ENCODE measurements at regions not wholly inside any gene's neighbourhood (a gene's known extent, or its start where the extent isn't known, plus 50 kb on each side); places are given as distances from the start of the nearest gene placed in this dataset.

GRCh38 chr13:65085977-65086376 lies 2144.2 kb downstream of the PCDH9 start:
- in situ Hi-C loops (cut with HindIII; ENCODE audit: low sequenced_read_pairs) = no loop called here
- DNase-seq (ENCODE audit: low read depth) = no peak
- TF ChIP-seq CTCF (IDR thresholded peaks at IDR 0.05; ENCODE audit: low read depth, low read length, missing control alignments) = no peak
- no peak overlapping the region for H3K4me3 ChIP-seq (ENCODE audit: low read depth, low read length)

- no peak for DNase-seq (ENCODE audit: low read depth)
Observed at GRCh38 chr13:65074248-65074647, 2155.9 kb downstream of the PCDH9 start.

GRCh38 chr13:65064967-65065366 lies 2165.2 kb downstream of the PCDH9 start:
- no peak for TF ChIP-seq CTCF (IDR thresholded peaks at IDR 0.05; ENCODE audit: low read depth, low read length, missing control alignments)
- in situ Hi-C loops (cut with HindIII; ENCODE audit: low sequenced_read_pairs) = no loop called here
- no peak for DNase-seq (ENCODE audit: low read depth)
- H3K4me3 ChIP-seq (ENCODE audit: low read depth, low read length) = no peak overlapping the region

More at GRCh38 chr13:65074248-65074647, 2155.9 kb downstream of the PCDH9 start:
- in situ Hi-C loops (cut with HindIII; ENCODE audit: low sequenced_read_pairs) = no loop called here
- H3K4me3 ChIP-seq (ENCODE audit: low read depth, low read length) = no peak overlapping the region
- TF ChIP-seq CTCF (IDR thresholded peaks at IDR 0.05; ENCODE audit: low read depth, low read length, missing control alignments) = no peak

GRCh38 chr13:65063753-65064152 lies 2166.4 kb downstream of the PCDH9 start:
- peak; percentile 40 for DNase-seq (ENCODE audit: low read depth)
- in situ Hi-C loops (cut with HindIII; ENCODE audit: low sequenced_read_pairs) = no loop called here
- TF ChIP-seq CTCF (IDR thresholded peaks at IDR 0.05; ENCODE audit: low read depth, low read length, missing control alignments) = no peak
- H3K4me3 ChIP-seq (ENCODE audit: low read depth, low read length) = no peak overlapping the region

- H3K4me3 ChIP-seq (ENCODE audit: low read depth, low read length) = no peak overlapping the region
- no peak for TF ChIP-seq CTCF (IDR thresholded peaks at IDR 0.05; ENCODE audit: low read depth, low read length, missing control alignments)
- in situ Hi-C loops (cut with HindIII; ENCODE audit: low sequenced_read_pairs) = no loop called here
Observed at GRCh38 chr13:65057986-65058385, 2172.2 kb downstream of the PCDH9 start.

GRCh38 chr13:65054277-65054676 lies 2175.9 kb downstream of the PCDH9 start:
- in situ Hi-C loops (cut with HindIII; ENCODE audit: low sequenced_read_pairs) = no loop called here
- no peak overlapping the region for H3K4me3 ChIP-seq (ENCODE audit: low read depth, low read length)
- no peak for TF ChIP-seq CTCF (IDR thresholded peaks at IDR 0.05; ENCODE audit: low read depth, low read length, missing control alignments)
- DNase-seq (ENCODE audit: low read depth) = no peak

More at GRCh38 chr13:65057986-65058385, 2172.2 kb downstream of the PCDH9 start:
- no peak for DNase-seq (ENCODE audit: low read depth)

- H3K4me3 ChIP-seq (ENCODE audit: low read depth, low read length) = no peak overlapping the region
- no peak for TF ChIP-seq CTCF (IDR thresholded peaks at IDR 0.05; ENCODE audit: low read depth, low read length, missing control alignments)
- in situ Hi-C loops (cut with HindIII; ENCODE audit: low sequenced_read_pairs) = no loop called here
- no peak for DNase-seq (ENCODE audit: low read depth)
Observed at GRCh38 chr13:65036999-65037398, 2193.1 kb downstream of the PCDH9 start.
